ENCODE measurements at regions not wholly inside any gene's neighbourhood (a gene's known extent, or its start where the extent isn't known, plus 50 kb on each side); places are given as distances from the start of the nearest gene placed in this dataset.
"Not testable (repeated sequence)": the region's sequence is repeated elsewhere in the genome, so short reads cannot be mapped to it uniquely, and the experiment has no call there.

GRCh38 chr4:55696424-55696823, 60.3 kb upstream of the NMU start:
- H3K36me3 Mint-ChIP-seq (ENCODE audit: insufficient read depth); H3K4me1 Mint-ChIP-seq (ENCODE audit: low read depth in 2 of 2); ATAC-seq (replicated peaks); H3K27ac Mint-ChIP-seq; H3K9me3 Mint-ChIP-seq; H3K4me3 Mint-ChIP-seq; DNase-seq: not testable (repeated sequence)
- peaks cover 35 to 42% of the 10 kb centered on the region in 2 donors for H3K27me3 Mint-ChIP-seq

DNA sequence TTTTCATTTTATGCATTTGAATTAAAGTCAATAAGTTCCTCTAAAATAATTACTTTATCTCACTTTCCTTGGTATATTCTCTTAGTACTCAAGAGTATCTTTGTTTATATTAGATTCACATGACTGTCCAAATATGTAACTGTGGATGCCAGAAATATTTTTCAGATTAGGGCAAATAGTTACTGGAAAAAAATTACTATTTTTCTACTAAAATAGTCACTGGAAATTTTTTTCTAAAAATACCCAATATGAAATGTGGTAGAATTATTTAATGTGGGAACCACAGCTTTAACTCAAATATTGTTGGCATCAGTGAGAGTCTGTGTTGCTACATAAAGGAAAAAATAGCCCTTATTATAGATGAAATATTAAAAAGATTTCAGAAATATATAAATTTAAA, 70.4 kb upstream of the NMU start:
- Mint-ChIP-seq H3K36me3 (ENCODE audit: insufficient read depth) (peaks cover 5% of the 10 kb centered on the region), H3K27ac (no peak overlapping the region), H3K27me3 (peaks cover 0 to 20% of the 10 kb centered on the region in 2 donors), H3K4me3 (no peak overlapping the region), H3K9me3 (no peaks in the 10 kb centered on the region), H3K4me1 (ENCODE audit: low read depth in 2 of 2) (peaks cover 0 to 4% of the 10 kb centered on the region in 2 donors)
- ATAC-seq (replicated peaks) (no peak), DNase-seq (no peak)

DNA sequence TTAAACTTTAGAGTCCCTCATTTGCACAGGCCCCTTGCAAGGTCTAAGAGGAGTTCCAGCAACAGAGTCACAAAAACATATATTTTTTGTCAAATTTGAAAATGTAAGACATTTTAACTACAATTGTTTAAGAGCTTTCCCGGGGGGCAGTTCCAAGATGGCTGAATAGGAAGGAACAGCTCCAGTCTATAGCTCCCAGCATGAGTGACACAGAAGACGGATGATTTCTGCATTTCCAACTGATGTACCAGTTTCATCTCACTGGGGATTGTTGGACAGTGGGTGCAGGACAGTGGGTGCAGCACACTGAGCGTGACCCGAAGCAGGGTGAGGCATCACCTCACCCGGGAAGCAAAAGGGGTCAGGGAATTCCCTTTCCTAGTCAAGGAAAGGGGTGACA, 71.4 kb upstream of the NMU start:
- DNase-seq, result no peak
- no peaks in the 10 kb centered on the region for H3K9me3 Mint-ChIP-seq
- no peak overlapping the region for H3K4me3 Mint-ChIP-seq
- peaks cover 5% of the 10 kb centered on the region for H3K36me3 Mint-ChIP-seq (ENCODE audit: insufficient read depth)
- H3K27me3 Mint-ChIP-seq, result peaks cover 0 to 20% of the 10 kb centered on the region in 2 donors
- H3K27ac Mint-ChIP-seq, result no peak overlapping the region
- H3K4me1 Mint-ChIP-seq (ENCODE audit: low read depth in 2 of 2), result peaks cover 0 to 4% of the 10 kb centered on the region in 2 donors
- no peak for ATAC-seq (replicated peaks)

- not testable (repeated sequence) for ATAC-seq (replicated peaks); H3K36me3 Mint-ChIP-seq (ENCODE audit: insufficient read depth); H3K4me1 Mint-ChIP-seq (ENCODE audit: low read depth in 2 of 2); H3K9me3 Mint-ChIP-seq; DNase-seq; H3K27ac Mint-ChIP-seq
- H3K27me3 Mint-ChIP-seq, result peaks cover 0 to 20% of the 10 kb centered on the region in 2 donors
- H3K4me3 Mint-ChIP-seq, result peak overlapping the region in 1 of 2 donors; percentile 15
Measured at GRCh38 chr4:55707991-55708390, 71.9 kb upstream of the NMU start.

DNA sequence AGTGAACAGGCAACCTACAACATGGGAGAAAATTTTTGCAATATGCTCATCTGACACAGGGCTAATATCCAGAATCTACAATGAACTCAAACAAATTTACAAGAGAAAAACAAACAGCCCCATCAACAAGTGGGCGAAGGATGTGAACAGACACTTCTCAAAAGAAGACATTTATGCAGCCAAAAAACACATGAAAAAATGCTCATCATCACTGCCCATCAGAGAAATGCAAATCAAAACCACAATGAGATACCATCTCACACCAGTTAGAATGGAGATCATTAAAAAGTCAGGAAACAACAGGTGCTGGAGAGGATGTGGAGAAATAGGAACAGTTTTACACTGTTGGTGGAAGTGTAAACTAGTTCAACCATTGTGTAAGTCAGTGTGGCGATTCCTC, 76.7 kb upstream of the NMU start:
- ATAC-seq (replicated peaks); H3K9me3 Mint-ChIP-seq; H3K4me3 Mint-ChIP-seq; H3K4me1 Mint-ChIP-seq (ENCODE audit: low read depth in 2 of 2); H3K36me3 Mint-ChIP-seq (ENCODE audit: insufficient read depth); DNase-seq; H3K27ac Mint-ChIP-seq: not testable (repeated sequence)
- peaks cover 0 to 13% of the 10 kb centered on the region in 2 donors for H3K27me3 Mint-ChIP-seq

- no peak for ATAC-seq (replicated peaks)
Measured at GRCh38 chr4:55721651-55722050, 85.6 kb upstream of the NMU start.

GRCh38 chr4:55722132-55722531, 86.0 kb upstream of the NMU start:
- Mint-ChIP-seq H3K4me3 (no peak overlapping the region), H3K4me1 (ENCODE audit: low read depth in 2 of 2) (no peaks in the 10 kb centered on the region), H3K36me3 (ENCODE audit: insufficient read depth) (no peaks in the 10 kb centered on the region), H3K27me3 (peaks cover 0 to 9% of the 10 kb centered on the region in 2 donors), H3K27ac (no peak overlapping the region), H3K9me3 (no peaks in the 10 kb centered on the region)
- no peak for DNase-seq
- no peak for ATAC-seq (replicated peaks)

More at GRCh38 chr4:55721651-55722050, 85.6 kb upstream of the NMU start:
- no peaks in the 10 kb centered on the region for H3K36me3 Mint-ChIP-seq (ENCODE audit: insufficient read depth)
- H3K4me1 Mint-ChIP-seq (ENCODE audit: low read depth in 2 of 2), result no peaks in the 10 kb centered on the region
- H3K4me3 Mint-ChIP-seq, result no peak overlapping the region
- H3K27me3 Mint-ChIP-seq, result peaks cover 0 to 9% of the 10 kb centered on the region in 2 donors
- DNase-seq, result no peak
- no peaks in the 10 kb centered on the region for H3K9me3 Mint-ChIP-seq
- no peak overlapping the region for H3K27ac Mint-ChIP-seq

DNA sequence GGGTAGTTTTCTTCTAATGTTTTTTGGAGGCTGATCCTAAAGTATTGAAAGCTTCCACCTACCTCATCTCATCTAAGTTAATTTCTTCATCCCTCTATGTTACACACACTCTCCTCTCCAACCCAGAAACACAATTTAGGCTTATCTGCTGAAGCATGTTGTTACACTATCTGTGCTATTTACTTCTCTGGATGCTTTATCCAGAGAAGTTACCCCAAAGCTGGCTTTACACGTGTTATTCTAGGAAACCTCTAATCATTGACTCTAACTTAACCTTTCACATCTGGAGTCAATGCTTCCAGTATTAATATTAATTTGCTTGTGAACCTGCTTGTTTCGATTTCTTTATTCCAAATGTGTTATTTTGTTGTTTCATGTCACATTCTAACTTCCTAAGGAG, 87.3 kb upstream of the NMU start:
- Mint-ChIP-seq H3K4me3 (no peak overlapping the region), H3K36me3 (ENCODE audit: insufficient read depth) (no peaks in the 10 kb centered on the region), H3K27ac (no peak overlapping the region), H3K4me1 (ENCODE audit: low read depth in 2 of 2) (no peaks in the 10 kb centered on the region), H3K9me3 (no peaks in the 10 kb centered on the region), H3K27me3 (peaks cover 0 to 9% of the 10 kb centered on the region in 2 donors)
- DNase-seq (no peak), ATAC-seq (replicated peaks) (no peak)

GRCh38 chr4:55725057-55725456, 89.0 kb upstream of the NMU start:
- peaks cover 5 to 12% of the 10 kb centered on the region in 2 donors for H3K27me3 Mint-ChIP-seq
- H3K36me3 Mint-ChIP-seq (ENCODE audit: insufficient read depth), result no peaks in the 10 kb centered on the region
- no peaks in the 10 kb centered on the region for H3K9me3 Mint-ChIP-seq
- H3K4me3 Mint-ChIP-seq, result no peak overlapping the region
- DNase-seq (no peak), ATAC-seq (replicated peaks) (no peak)
- no peaks in the 10 kb centered on the region for H3K4me1 Mint-ChIP-seq (ENCODE audit: low read depth in 2 of 2)
- no peak overlapping the region for H3K27ac Mint-ChIP-seq

DNA sequence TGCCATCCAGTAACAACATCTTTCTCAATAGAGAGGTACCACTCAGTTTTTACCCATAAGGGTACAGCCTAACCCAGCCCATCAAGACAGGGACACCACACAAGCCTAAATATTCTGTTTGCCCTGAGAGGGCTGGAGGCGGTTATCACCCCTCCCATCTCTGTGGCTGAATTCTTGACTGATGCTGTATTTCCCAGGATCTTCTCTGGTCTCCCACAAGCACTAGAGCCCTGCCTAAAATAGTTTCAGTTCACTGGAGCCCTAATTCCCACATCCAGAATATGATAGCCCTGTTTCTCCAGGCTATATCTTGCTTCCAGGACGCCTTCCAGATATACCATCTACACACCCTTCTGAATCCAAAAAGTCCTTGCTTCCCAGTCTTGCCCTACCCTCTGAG, 91.6 kb upstream of the NMU start:
- no peaks in the 10 kb centered on the region for H3K36me3 Mint-ChIP-seq (ENCODE audit: insufficient read depth)
- no peak overlapping the region for H3K4me3 Mint-ChIP-seq
- no peaks in the 10 kb centered on the region for H3K4me1 Mint-ChIP-seq (ENCODE audit: low read depth in 2 of 2)
- H3K27ac Mint-ChIP-seq, result no peak overlapping the region
- DNase-seq, result no peak
- H3K27me3 Mint-ChIP-seq, result peaks cover 7 to 20% of the 10 kb centered on the region in 2 donors
- no peak for ATAC-seq (replicated peaks)
- no peaks in the 10 kb centered on the region for H3K9me3 Mint-ChIP-seq

- ATAC-seq (replicated peaks) (no peak), DNase-seq (no peak)
- Mint-ChIP-seq H3K36me3 (ENCODE audit: insufficient read depth) (no peaks in the 10 kb centered on the region), H3K4me3 (no peak overlapping the region), H3K4me1 (ENCODE audit: low read depth in 2 of 2) (no peaks in the 10 kb centered on the region), H3K9me3 (no peaks in the 10 kb centered on the region), H3K27ac (no peak overlapping the region), H3K27me3 (peaks cover 7 to 13% of the 10 kb centered on the region in 2 donors)
Measured at GRCh38 chr4:55729351-55730279, 90.0 kb upstream of the EXOC1L start.

DNA sequence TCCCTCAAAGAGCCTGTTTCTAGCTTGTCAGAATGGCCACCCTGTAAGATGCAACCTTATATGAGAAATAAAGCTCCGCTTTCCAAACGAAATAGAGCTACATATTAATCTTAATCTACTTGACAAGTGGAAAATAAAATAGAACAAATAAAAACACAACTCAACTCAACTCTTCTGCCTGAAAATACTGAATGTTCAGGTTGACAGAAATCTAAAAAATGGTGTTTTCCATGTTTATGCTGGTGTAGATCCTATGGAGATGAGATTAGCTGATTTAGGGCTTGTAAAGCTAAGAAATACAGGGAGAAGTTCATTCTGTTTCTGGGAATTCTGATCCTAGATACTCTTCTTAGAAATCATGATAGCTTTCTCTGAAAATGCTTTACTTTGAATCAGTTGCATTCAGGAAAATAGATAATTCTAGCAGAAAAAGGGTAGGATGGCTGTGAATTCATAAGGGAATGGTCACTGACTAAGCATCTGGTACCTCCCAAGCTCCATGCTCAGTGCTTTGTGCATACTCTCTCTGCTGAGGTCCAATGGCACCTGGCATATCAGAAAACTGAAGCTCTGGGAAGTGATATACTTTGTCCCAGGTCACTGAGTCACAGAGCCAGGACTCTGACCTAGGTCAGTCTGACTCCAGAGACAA, 89.2 kb upstream of the EXOC1L start:
- H3K4me1 Mint-ChIP-seq (ENCODE audit: low read depth in 2 of 2), result no peaks in the 10 kb centered on the region
- H3K9me3 Mint-ChIP-seq, result no peaks in the 10 kb centered on the region
- H3K27me3 Mint-ChIP-seq, result peaks cover 13 to 17% of the 10 kb centered on the region in 2 donors
- no peaks in the 10 kb centered on the region for H3K36me3 Mint-ChIP-seq (ENCODE audit: insufficient read depth)
- no peak overlapping the region for H3K4me3 Mint-ChIP-seq
- DNase-seq, result no peak
- H3K27ac Mint-ChIP-seq, result no peak overlapping the region
- no peak for ATAC-seq (replicated peaks)

GRCh38 chr4:55731959-55732358, 87.6 kb upstream of the EXOC1L start:
- DNase-seq, result no peak

DNA sequence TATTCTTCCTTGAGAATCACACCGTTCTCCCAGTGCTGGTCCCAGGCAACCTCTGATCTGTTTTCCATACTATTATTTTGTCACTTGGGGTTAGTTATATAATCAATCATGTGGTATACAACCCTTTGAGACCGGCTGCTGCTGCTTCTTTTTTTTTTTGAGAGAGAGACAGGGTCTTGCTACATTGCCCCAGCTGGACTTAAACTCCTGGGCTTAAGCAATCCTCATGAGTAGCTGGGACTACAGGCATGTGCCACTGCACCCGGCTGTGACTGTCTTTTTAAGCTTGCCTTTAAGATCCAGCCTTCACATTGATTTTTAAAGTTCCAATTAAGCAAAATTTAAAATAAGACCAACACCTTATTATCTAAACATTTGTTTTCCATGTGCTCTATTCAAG, 86.7 kb upstream of the EXOC1L start:
- no peaks in the 10 kb centered on the region for H3K9me3 Mint-ChIP-seq
- H3K36me3 Mint-ChIP-seq (ENCODE audit: insufficient read depth), result no peaks in the 10 kb centered on the region
- no peak overlapping the region for H3K27ac Mint-ChIP-seq
- no peak for DNase-seq
- no peak for ATAC-seq (replicated peaks)
- H3K4me1 Mint-ChIP-seq (ENCODE audit: low read depth in 2 of 2), result no peaks in the 10 kb centered on the region
- H3K27me3 Mint-ChIP-seq, result peaks cover 26 to 31% of the 10 kb centered on the region in 2 donors
- H3K4me3 Mint-ChIP-seq, result no peak overlapping the region

More at GRCh38 chr4:55731959-55732358, 87.6 kb upstream of the EXOC1L start:
- Mint-ChIP-seq H3K27me3 (peaks cover 18 to 24% of the 10 kb centered on the region in 2 donors), H3K4me3 (no peak overlapping the region), H3K9me3 (no peaks in the 10 kb centered on the region), H3K4me1 (ENCODE audit: low read depth in 2 of 2) (no peaks in the 10 kb centered on the region), H3K27ac (no peak overlapping the region), H3K36me3 (ENCODE audit: insufficient read depth) (no peaks in the 10 kb centered on the region)
- ATAC-seq (replicated peaks), result no peak

Data from effector memory CD8-positive, alpha-beta T cell (primary cell).